SKM-1 treated with dmso at 0.1 percent for 144 hours (cell line): ENCODE measurements at regions not wholly inside any gene's neighbourhood (a gene's known extent, or its start where the extent isn't known, plus 50 kb on each side); places are given as distances from the start of the nearest gene placed in this dataset.
"Not testable (repeated sequence)": the region's sequence is repeated elsewhere in the genome, so short reads cannot be mapped to it uniquely, and the experiment has no call there.

ENCODE experiments used
- DNase-seq: peaks from one replicate; lab custom pipeline; 2025; ENCODE audit not compliant: unreplicated experiment; lab: John Stamatoyannopoulos, UW

DNA sequence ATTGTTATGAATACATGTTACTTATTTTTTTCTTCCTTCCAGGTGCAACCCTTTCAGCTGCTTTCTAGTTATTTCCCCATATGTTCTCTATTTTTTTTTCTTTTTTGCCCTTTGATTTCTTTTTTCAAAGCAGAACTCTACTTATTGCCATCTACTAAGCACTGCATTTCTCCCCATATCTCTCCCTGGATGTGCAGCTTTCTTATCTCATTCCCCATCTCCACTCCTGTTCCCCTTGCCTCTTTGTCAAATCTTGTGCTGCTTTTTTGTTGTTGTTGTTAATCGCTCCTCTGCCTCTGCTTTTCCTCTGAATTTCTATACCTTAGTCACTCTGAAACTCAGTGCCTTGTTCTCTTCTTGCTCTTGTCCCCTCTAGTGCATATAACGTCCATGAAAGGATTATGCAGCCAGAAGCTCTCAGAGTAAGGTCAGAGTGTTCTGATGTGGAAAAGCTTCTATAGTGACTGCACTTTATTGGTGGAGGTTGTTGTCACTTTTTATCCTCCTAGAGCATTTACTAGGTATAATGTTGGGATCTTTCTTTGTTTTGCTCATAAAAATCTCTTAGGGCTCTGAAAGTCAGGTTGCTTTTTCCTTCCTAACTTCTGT, 51.1 kb upstream of the JADE1 start:
- DNase-seq, result no peak

DNA sequence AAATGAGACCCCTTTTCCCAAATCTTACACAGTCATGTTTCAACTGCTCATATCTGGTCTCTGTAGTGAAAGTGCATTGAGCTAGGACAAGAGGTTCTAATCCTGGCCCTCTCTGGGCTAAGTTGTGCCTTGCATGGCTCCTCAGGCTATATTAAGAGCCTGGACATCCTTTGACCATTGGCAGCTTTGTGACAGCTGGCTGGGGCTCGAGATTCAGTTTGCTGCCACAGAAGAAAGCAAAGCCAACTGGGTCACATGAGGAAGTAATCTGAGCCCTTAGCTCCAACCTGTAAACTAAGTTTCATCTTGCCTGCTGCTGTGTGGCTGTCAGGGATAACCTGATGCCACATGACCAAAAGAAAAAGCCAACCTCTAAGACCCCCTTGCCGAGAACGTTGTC, 51.8 kb upstream of the JADE1 start:
- no peak for DNase-seq

DNA sequence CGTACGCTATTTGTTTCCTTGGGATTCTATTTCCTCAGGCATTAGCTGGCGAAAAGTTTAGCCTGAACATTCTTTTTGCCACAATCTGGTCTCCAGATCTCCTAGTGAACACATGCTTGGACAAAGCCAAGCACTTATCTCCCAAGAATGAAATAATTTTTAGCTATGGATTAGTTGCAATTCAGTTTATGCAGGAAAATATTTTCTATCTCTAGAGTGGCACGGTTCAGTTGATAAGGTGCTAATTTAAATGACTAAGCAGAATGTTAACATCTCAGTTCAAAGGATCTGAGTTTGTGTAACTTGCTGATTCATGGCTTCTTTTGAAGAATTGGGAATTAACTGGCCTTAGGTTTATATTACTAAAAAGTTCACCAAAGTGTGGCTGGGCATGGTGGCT, 58.1 kb upstream of the JADE1 start:
- no peak for DNase-seq

DNA sequence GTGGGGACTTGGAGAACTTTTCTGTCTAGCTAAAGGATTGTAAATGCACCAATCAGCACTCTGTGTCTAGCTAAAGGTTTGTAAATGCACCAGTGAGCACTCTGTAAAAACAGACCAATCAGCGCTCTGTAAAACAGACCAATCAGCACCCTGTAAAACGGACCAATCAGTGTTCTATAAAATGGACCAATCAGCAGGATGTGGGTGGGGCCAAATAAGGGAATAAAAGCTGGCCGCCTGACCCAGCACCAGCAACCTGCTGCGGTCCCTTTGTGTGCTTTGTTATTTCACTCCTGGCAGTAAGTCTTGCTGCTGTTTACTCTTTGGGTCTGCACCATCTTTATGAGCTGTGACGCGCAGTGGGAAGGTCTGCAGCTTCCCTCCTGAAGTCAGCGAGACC, 67.8 kb upstream of the JADE1 start:
- not testable (repeated sequence) for DNase-seq

DNA sequence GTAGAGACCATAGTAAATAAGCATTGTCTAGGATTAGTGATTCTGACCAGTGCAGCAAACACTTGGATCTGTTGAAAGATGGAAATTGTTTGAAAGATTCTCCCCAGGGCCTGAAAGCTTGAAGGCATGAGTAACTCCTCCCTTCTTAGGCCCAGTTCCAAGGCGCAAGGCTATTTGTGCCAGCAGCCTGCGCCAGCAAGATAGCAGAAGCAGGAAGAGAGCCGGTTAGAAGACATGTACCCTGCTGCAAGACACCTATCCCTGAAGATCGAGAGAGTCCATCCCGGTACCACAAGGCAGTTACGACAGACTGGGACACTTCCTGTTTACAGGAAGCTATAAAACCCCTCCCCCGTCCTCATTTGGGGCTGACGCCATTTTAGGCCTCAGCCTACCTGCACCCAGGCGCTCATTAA, 72.4 kb upstream of the JADE1 start:
- no peak for DNase-seq

DNA sequence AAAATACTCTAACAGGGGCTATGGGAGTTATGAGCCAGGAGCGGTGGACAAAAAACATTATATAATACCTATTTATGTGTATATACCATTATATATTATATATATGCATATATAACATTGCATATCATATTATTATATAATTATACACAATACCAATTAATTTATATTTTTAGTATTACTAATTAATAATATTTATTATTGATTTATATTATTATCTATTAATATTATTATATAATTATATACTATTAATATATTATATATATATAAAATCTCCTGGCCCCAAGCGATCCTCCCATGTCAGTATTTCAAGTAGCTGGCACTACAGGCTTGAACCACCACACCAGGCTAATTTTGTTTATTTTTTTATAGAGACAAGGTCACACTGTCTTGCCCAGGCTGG, 73.8 kb upstream of the JADE1 start:
- no peak for DNase-seq

DNA sequence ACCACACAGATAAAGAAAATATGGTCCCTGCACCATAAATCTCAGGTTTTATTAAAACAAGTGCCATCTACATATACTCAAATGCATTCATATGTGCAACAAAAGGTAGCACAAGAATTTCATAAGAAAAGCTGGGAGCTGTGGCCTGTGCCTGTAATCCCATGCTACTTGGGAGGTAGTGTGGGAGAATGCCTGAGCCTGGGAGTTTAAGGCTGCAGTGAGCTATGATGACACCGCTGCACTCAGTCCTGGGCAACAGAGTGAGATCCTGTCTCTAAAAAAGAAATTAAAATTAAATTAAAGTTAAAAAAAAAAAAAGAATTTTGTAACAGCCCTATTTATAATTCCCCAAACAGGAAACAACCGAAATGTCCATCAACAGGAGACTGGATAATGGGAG, 81.3 kb upstream of the JADE1 start:
- no peak for DNase-seq

DNA sequence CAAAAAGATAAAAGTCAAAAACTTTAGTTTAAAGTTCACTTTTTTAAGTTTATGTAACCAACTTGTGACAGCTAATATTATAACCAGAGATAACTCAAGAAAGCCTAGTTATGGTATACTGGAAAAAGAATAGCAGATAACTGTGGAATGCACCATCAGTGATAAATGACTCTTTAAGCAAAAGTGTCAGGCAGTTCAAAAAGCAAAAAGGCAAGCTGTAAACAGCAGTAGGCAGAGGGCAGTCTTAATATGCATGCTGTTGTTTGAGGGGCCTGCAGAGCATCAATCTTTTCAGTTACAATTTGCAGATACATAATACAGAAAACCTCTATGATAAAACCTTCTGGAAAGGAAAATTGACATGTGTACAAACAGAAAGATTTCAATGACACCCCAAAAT, 81.8 kb upstream of the JADE1 start:
- no peak for DNase-seq

DNA sequence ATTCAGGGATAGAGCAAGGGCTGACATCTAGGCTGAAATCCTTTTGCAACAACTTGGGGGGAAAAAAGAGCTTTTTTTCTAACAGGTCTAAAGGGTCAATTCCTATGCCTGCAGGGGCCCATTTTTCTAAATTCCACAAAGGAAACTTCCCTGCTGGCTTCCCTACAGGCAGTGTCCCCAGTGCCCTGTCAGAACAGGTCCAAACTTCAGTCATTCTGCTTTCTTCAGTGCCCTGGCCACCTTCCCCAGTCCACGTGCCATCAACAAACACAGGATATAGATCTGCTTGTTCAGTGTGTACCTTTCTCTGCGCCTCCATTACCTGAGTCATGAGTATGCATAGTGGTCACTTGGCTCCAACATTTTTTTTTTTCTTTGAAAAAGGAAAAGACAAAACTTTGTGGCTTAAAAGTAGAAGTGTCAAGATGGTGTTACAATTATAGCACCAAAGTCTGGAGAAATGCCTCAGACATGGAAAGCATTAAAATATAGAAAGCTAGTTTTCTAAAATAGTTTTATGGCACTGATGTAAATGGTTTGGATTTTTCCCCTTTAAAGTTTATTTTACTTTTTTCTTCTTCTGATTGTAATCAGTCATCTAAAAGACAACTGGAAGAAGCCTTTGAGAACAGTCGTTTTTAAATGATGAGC, 84.0 kb upstream of the JADE1 start:
- no peak for DNase-seq

DNA sequence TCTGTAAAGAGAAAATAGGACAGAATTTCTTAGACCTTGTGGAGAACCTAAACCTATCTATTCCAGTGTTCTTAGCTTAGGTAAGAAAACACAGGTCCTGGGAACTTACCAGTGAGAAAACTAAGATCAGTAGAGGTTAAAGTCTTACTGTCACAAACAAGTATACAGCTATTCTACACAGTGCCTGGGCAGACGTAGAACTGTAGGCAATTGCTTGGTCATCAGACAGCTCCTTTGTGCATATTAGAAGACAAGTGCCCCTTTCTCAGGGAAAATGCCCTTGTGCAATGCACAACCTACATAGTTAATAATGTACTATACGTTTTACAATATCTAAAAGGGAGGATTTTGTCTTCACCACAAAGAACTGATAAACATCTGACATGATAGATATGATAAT, 86.6 kb upstream of the JADE1 start:
- DNase-seq, result no peak

DNA sequence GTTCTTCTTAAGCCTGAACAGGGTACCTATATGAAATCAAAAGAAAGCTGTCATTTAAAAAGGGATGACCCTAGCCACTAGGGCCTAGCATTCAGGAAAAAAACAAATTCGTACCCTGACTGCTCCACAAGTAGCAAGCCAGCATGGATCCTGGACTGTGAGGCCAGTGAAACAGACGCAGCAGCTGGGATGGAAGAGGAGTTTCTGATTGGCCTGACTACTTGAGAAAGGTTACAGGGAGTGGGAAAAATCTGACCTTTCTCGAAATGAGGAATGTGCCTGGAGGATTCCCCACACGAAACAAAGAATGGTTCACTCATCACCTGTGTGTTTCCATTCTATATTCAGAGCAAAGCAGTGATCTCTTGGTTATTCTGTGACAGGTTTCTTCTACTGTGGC, 87.6 kb upstream of the JADE1 start:
- DNase-seq, result no peak

DNA sequence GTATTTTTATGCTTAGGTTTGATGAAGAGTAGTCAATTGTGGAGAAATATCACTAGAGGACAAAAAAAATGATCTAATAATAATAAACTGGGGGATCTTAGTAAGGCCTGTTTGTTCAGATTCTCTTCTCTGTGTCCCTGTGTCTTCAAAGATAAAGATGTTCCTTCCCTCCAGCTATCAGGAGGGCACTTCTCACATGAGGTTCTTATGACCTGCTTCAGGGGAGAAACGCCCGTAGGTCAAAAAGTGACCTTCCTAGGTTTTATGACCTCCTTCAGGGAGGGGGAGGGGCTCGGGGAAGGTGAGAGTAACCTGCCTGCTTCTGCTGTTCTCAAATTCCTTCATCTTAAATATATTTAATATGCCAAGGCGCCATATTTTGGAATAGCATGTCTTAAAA, 89.2 kb upstream of the JADE1 start:
- DNase-seq, result no peak

DNA sequence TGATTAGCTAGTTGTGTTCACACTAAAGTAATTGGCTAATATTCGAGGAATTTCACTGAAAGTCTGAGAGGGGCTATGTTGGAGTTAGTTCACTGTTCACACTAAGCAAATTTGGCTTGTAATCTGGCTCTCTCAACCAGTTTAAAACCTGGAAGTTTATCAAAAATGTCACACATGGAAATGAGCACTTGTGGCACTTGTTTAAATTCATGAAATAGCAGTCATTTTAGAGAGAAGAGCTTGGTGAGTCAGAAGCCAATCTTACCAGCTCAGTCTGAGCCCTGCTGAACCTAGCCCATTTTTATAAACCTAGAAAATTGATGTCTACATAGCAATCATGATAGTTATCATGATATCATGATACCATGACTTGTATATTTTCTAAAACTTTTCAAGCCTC, 90.7 kb upstream of the JADE1 start:
- no peak for DNase-seq

DNA sequence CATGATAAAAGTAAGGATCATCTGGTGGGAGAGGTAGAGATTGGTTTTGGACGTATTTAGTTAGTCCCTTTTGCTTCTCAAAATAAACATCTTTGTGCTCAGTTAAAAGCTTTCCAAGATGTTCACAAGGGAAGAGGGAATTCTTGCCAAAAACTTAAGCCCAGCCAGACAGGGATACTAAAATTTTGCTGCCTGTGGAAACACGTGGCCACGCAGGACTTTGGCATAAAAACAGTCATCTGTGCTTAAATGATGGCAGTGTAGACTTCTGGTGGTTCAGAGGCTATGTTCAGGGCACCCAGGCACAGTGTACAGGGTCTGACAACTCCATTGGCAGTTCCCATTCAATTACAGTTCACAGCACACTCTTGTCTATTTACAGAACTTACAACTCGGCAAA, 93.2 kb upstream of the JADE1 start:
- no peak for DNase-seq

DNA sequence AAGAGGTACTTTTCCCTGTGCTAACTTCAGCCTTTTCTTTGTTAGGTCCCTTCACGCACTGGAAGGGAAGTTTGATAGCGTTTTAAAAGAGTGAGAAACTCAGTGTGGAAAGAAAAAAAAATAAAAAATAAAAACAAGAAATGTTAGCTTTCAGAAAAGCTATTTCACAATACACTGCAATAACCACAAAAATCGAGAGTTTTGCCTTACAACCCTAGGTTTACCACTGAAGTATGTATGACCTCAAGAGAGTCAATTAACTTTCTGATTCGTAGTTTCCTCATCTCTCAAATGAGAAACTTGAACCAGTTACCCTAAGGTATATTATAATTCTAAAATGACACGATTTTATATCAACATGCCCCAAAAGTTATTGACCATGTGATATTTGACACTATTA, 93.9 kb upstream of the JADE1 start:
- DNase-seq, result peak; percentile 28

DNA sequence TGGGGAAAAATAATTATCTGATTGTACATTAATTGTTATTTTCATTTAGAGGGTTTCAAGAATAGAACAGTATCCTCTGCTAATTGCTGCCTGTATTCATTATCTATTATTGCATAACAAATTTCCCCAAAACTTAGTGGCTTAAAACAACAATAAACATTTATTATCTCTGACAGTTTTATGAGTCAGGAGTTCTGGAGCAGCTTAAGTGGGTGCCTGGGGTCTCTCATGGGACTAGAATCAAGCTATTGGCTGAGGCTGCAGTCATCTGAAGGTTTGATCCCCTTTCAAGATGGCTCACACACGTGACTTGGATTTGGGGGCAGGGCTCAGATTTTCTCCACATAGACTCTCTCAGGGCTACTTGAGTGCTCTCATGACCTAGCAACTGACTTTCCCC, 98.1 kb upstream of the JADE1 start:
- DNase-seq, result no peak

DNA sequence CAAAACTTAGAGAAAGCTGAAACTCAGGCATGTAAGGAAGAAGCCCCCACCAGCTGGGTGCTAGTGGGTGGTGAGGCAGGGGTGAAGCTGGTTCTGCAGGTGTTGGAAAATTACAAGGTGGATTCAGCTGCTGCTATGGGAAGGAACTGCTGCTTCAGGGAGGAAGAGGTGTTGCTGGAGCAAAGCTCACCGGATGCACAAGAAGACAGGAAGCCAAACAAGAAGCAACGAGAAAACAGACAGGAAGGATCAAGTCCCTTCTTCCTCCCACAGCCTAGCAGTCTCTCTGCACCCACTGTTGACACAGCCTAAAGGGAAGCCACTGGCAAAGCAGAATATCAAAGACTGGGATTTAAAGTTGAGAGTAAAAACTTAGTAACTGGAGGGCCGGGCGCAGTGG, 100.2 kb upstream of the JADE1 start:
- DNase-seq, result peak; percentile 21

DNA sequence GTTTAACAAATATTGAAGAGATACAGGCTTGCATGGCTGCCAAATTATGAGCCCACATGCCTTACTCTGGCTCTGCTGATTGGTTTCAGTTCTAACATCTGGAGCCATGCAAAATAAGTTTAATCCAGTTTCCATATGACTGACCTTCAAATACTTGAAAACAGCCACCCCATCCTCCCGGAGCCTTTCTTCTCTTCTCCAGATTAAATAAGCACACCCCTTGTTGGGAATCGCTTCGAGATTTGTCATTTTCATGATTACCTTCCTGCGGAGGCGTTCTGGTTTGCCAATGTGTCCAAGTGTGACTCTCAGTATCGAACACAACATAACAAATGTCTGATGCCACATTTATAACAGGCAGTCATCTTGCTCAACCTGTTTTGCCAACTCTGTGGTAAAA, 101.6 kb upstream of the JADE1 start:
- no peak for DNase-seq

DNA sequence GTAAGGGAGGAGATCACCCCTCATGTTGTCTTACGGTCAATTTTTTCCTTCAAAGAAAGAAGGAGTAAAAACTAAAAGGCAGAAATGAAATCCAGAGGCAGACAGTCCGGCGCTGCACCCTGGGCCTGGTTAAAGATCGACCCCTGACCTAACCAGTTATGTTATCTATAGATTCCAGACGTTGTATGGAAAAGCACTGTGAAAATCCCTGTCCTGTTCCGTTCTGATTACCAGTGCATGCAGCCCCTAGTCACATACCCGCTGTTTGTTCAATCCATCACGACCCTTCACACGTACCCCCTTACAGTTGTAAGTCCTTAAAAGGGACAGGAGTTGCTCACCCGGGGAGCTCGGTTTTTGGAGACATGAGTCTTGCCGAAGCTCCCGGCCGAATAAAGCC, 105.6 kb upstream of the JADE1 start:
- DNase-seq, result no peak

DNA sequence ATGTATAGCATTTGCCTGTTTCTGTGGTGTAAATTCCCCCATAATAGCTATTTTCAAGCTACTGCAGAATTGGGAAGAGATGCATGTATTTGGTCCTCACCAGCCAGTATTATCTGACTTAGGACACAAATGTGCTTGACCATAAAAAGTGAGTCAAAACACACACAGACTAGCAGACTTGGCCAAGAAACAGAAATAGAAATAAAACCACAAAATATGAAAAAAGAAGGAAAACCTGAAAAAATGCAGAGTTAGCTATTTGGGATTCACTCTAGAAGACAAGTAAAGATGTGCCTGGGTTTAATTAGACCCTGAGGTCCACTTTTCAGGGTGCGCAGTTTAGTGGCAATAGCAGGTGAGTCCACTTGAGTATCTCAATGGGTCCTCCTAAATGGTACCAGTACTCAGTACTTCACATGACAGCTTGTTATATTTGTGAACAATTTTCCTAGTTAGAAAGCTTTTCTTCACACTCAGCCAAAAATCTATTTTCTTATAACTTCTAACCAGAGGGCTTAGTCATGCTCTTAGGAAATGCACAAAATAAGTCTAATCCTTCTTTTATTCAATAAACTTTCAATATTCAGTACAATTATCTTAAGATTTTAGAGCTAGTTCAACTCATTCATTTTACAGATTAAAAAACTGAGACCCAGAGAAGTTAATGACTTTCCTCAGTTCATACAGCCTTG, 108.7 kb upstream of the JADE1 start:
- no peak for DNase-seq

DNA sequence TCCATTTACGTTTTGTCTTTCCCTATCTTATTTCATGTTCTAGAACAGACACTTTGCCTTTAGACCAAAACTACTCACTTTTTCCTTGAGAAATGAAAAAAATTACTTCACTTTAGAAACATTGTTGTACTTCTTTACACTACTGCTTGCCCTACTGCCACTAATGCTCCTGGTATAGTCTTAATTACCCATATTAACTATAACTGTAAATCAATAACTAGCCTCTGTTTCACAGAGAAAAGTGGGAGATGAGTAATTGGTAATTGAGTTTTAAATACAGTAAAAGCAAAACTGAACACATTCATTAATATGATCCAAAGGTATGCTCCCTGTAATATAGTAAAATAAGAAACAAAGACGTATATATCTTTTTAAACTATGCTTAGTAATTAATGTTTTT, 111.1 kb upstream of the JADE1 start:
- no peak for DNase-seq

DNA sequence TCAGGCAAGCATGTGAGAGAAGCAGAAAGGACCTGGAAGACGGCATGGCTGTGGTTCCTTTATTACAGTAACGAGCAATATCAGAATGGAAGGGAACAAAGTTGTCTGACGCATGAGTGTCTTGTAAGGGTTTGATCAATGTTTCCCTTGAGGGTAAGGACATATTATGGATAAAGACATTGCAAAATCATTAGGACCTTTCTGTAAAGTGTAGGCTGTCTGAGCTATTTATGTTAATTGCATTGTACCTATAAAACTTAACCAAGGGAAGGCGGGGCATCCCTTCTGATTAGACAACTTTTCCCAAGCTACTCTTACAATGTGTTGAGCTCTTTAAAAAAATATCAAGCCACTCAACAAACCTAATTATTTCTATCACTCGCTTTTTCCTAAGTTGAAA, 112.2 kb upstream of the JADE1 start:
- DNase-seq, result no peak

DNA sequence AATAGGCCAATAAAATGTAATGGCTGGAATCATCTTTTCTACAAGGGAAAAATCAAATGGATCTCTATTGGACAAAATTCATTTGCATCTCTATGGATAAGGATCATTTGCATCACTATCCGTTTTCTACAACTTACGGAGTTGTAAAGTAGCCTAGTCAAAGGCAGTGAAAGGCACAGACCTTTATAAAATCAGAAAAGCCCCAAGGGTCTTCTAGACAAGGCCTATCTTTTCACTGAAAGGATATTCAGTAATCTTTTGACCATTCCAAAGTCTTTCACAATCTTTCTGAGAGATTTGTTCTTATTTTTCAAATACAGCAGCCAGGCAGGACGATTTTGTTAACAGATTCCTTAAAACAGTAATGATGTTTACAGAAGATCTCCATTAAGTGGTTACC, 119.5 kb upstream of the JADE1 start:
- no peak for DNase-seq
